ENCODE measurements at regions not wholly inside any gene's neighbourhood (a gene's known extent, or its start where the extent isn't known, plus 50 kb on each side); places are given as distances from the start of the nearest gene placed in this dataset.

- DNase-seq (ENCODE audit: low spot score) = no peak
Observed at GRCh38 chr18:55054021-55054990, 95.0 kb upstream of the CCDC68 start.

GRCh38 chr18:55048892-55049291, 89.6 kb upstream of the CCDC68 start:
- DNase-seq (ENCODE audit: low spot score) = no peak
- no peaks in the 10 kb centered on the region for H3K36me3 Mint-ChIP-seq (ENCODE audit: low read depth)
- TF ChIP-seq CTCF (IDR thresholded peaks at IDR 0.05) = no peak
- H3K27me3 Mint-ChIP-seq (ENCODE audit: low read depth) = no peaks in the 10 kb centered on the region
- no peak overlapping the region for H3K27ac Mint-ChIP-seq (ENCODE audit: unreplicated experiment)
- H3K9me3 Mint-ChIP-seq (ENCODE audit: low read depth) = no peaks in the 10 kb centered on the region
- no peak overlapping the region for H3K4me3 Mint-ChIP-seq (ENCODE audit: unreplicated experiment)
- no peaks in the 10 kb centered on the region for H3K4me1 Mint-ChIP-seq (ENCODE audit: low read depth)

More at GRCh38 chr18:55054021-55054990, 95.0 kb upstream of the CCDC68 start:
- Mint-ChIP-seq H3K27me3 (ENCODE audit: low read depth) (no peaks in the 10 kb centered on the region), H3K36me3 (ENCODE audit: low read depth) (no peaks in the 10 kb centered on the region), H3K4me1 (ENCODE audit: low read depth) (no peaks in the 10 kb centered on the region), H3K27ac (ENCODE audit: unreplicated experiment) (no peak overlapping the region), H3K4me3 (ENCODE audit: unreplicated experiment) (no peak overlapping the region), H3K9me3 (ENCODE audit: low read depth) (no peaks in the 10 kb centered on the region)
- TF ChIP-seq CTCF (IDR thresholded peaks at IDR 0.05) = no peak

GRCh38 chr18:55047546-55047945, 88.3 kb upstream of the CCDC68 start:
- no peaks in the 10 kb centered on the region for H3K4me1 Mint-ChIP-seq (ENCODE audit: low read depth)
- DNase-seq (ENCODE audit: low spot score) = no peak
- TF ChIP-seq CTCF (IDR thresholded peaks at IDR 0.05) = no peak
- H3K9me3 Mint-ChIP-seq (ENCODE audit: low read depth) = no peaks in the 10 kb centered on the region
- no peak overlapping the region for H3K27ac Mint-ChIP-seq (ENCODE audit: unreplicated experiment)
- H3K4me3 Mint-ChIP-seq (ENCODE audit: unreplicated experiment) = no peak overlapping the region
- H3K27me3 Mint-ChIP-seq (ENCODE audit: low read depth) = no peaks in the 10 kb centered on the region
- no peaks in the 10 kb centered on the region for H3K36me3 Mint-ChIP-seq (ENCODE audit: low read depth)

- no peaks in the 10 kb centered on the region for H3K9me3 Mint-ChIP-seq (ENCODE audit: low read depth)
- H3K4me1 Mint-ChIP-seq (ENCODE audit: low read depth) = no peaks in the 10 kb centered on the region
- H3K36me3 Mint-ChIP-seq (ENCODE audit: low read depth) = no peaks in the 10 kb centered on the region
- no peak for TF ChIP-seq CTCF (IDR thresholded peaks at IDR 0.05)
- H3K27ac Mint-ChIP-seq (ENCODE audit: unreplicated experiment) = no peak overlapping the region
- H3K4me3 Mint-ChIP-seq (ENCODE audit: unreplicated experiment) = no peak overlapping the region
- H3K27me3 Mint-ChIP-seq (ENCODE audit: low read depth) = no peaks in the 10 kb centered on the region
- DNase-seq (ENCODE audit: low spot score) = no peak
Observed at GRCh38 chr18:55041366-55041765, 82.1 kb upstream of the CCDC68 start.

- no peak overlapping the region for H3K27ac Mint-ChIP-seq (ENCODE audit: unreplicated experiment)
- H3K4me3 Mint-ChIP-seq (ENCODE audit: unreplicated experiment) = no peak overlapping the region
- DNase-seq (ENCODE audit: low spot score) = no peak
- no peaks in the 10 kb centered on the region for H3K9me3 Mint-ChIP-seq (ENCODE audit: low read depth)
- no peaks in the 10 kb centered on the region for H3K4me1 Mint-ChIP-seq (ENCODE audit: low read depth)
- no peaks in the 10 kb centered on the region for H3K27me3 Mint-ChIP-seq (ENCODE audit: low read depth)
- no peaks in the 10 kb centered on the region for H3K36me3 Mint-ChIP-seq (ENCODE audit: low read depth)
- no peak for TF ChIP-seq CTCF (IDR thresholded peaks at IDR 0.05)
Observed at GRCh38 chr18:55038162-55038561, 78.9 kb upstream of the CCDC68 start.
